ENCODE measurements at regions not wholly inside any gene's neighbourhood (a gene's known extent, or its start where the extent isn't known, plus 50 kb on each side); places are given as distances from the start of the nearest gene placed in this dataset.
"Not testable (repeated sequence)": the region's sequence is repeated elsewhere in the genome, so short reads cannot be mapped to it uniquely, and the experiment has no call there.

DNA sequence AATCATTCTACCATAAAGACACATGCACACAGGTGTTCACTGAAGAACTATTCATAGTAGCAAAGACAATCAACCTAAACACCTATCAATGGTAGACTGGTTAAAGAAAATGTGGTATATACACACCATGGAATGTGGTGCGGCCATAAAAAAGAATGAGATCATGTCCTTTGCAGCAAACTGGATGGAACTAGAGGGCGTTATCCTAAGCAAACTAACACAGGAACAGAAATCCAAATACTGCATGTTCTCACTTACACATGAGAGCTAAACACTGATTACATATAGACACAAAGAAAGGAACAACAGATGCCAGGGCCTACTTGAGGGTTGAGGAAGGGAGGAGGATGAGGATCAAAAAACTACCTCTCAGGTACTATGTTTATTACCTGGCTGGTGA lies 103.8 kb downstream of the DRD1 start:
- ATAC-seq (no peak), DNase-seq (no peak)
- H3K4me3 ChIP-seq, result no peak overlapping the region
- no peaks in the 10 kb centered on the region for H3K36me3 ChIP-seq
- H3K9me3 ChIP-seq, result no peaks in the 10 kb centered on the region
- TF ChIP-seq POLR2A (IDR thresholded peaks at IDR 0.05), result no peak
- TF ChIP-seq, protein P1, sequence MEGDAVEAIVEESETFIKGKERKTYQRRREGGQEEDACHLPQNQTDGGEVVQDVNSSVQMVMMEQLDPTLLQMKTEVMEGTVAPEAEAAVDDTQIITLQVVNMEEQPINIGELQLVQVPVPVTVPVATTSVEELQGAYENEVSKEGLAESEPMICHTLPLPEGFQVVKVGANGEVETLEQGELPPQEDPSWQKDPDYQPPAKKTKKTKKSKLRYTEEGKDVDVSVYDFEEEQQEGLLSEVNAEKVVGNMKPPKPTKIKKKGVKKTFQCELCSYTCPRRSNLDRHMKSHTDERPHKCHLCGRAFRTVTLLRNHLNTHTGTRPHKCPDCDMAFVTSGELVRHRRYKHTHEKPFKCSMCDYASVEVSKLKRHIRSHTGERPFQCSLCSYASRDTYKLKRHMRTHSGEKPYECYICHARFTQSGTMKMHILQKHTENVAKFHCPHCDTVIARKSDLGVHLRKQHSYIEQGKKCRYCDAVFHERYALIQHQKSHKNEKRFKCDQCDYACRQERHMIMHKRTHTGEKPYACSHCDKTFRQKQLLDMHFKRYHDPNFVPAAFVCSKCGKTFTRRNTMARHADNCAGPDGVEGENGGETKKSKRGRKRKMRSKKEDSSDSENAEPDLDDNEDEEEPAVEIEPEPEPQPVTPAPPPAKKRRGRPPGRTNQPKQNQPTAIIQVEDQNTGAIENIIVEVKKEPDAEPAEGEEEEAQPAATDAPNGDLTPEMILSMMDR (IDR thresholded peaks at IDR 0.05), result no peak
- H3K27ac ChIP-seq, result no peak overlapping the region
- 48% methylated on average over 2 of the region's 2 CpGs for WGBS (ENCODE audit: insufficient coverage, low coverage, low lambda C conversion rate, missing lambda C conversion rate)
- H3K4me1 ChIP-seq, result no peaks in the 10 kb centered on the region
- H3K27me3 ChIP-seq, result no peaks in the 10 kb centered on the region
- intact Hi-C loops (cut with DNase I), result no loop called here

DNA sequence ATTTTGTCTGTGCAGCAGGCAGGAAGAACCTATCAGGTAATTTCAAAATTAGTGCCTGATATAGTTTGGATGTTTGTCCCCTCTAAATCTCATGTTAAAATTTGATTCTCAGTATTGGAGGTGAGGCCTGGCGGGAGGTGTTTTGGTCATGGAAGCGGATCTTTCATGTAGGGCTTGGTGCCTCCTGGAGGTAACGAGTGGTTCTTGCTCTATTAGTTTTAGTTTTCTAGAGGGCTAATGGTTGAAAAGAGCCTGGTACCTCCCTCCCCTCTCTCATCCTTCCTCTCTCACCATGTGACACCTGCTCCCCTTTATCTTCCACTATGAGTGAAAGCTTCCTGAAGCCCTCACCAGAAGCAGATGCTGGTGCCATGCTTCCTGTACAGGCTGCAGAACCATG lies 106.3 kb downstream of the DRD1 start:
- 83% methylated on average over 3 of the region's 3 CpGs for WGBS (ENCODE audit: insufficient coverage, low coverage, low lambda C conversion rate, missing lambda C conversion rate)
- no peak for ATAC-seq

DNA sequence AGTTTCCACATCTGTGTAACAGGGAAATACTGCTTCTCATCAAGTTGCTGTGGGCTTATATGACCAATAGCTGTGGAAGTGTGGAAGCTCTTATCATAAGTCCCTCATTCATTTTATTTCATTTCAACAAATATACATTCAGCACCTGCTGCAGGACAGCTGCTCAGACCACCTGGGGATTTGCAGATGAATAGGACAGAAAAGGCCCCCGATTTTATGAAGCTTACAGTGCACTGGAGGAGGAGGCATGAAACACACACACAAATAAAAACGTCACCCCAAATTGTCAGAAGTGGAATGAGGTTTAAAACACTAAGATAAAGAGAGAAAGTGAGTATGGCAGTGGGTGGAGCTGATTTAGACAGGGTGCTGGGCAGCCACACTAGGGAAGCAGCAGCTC lies 107.2 kb downstream of the DRD1 start:
- Histone ChIP-seq H3K9me3 (no peaks in the 10 kb centered on the region), H3K4me3 (no peak overlapping the region), H3K27ac (no peak overlapping the region), H3K4me1 (no peaks in the 10 kb centered on the region), H3K36me3 (no peaks in the 10 kb centered on the region), H3K27me3 (no peaks in the 10 kb centered on the region)
- no peak for TF ChIP-seq POLR2A (IDR thresholded peaks at IDR 0.05)
- TF ChIP-seq, protein P1 (IDR thresholded peaks at IDR 0.05), result no peak
- intact Hi-C loops (cut with DNase I), result no loop called here
- ATAC-seq (no peak), DNase-seq (no peak)
- 29% methylated on average over 2 of the region's 2 CpGs for WGBS (ENCODE audit: insufficient coverage, low coverage, low lambda C conversion rate, missing lambda C conversion rate)

More for the DNA sequence above, 106.3 kb downstream of the DRD1 start:
- intact Hi-C loops (cut with DNase I), result no loop called here
- H3K4me1 ChIP-seq, result no peaks in the 10 kb centered on the region
- H3K9me3 ChIP-seq, result no peaks in the 10 kb centered on the region
- H3K27me3 ChIP-seq, result no peaks in the 10 kb centered on the region
- TF ChIP-seq, protein P1 (IDR thresholded peaks at IDR 0.05), result no peak
- no peak for TF ChIP-seq POLR2A (IDR thresholded peaks at IDR 0.05)
- DNase-seq, result no peak
- H3K36me3 ChIP-seq, result no peaks in the 10 kb centered on the region
- no peak overlapping the region for H3K27ac ChIP-seq
- no peak overlapping the region for H3K4me3 ChIP-seq

DNA sequence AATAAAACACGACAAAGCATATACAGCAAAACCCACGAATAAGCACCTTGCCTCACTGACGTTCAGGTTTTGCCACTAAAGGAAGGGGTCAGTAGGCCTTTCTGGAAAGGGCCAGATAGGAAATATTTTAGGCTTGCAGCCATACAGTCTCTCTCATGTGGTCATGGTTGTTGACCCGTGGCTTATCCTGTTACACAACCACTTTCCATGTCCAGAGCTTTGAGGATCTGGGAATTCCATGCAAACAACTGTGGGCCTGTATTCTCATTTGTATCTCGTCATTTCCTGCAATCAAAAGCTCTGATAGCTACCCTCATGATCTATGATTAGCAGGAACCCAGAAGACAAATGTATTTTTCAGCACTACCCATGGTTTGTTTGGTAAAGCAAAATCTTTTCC lies 108.3 kb downstream of the DRD1 start:
- ATAC-seq (peak in 2 of 4 donors; percentile 28 to 41), DNase-seq (no peak)
- 33% methylated on average over 5 of the region's 5 CpGs for WGBS (ENCODE audit: insufficient coverage, low coverage, low lambda C conversion rate, missing lambda C conversion rate)
- intact Hi-C loops (cut with DNase I), result no loop called here
- H3K4me3 ChIP-seq, result no peak overlapping the region
- no peaks in the 10 kb centered on the region for H3K27me3 ChIP-seq
- TF ChIP-seq POLR2A (IDR thresholded peaks at IDR 0.05), result no peak
- TF ChIP-seq, protein P1 (IDR thresholded peaks at IDR 0.05), result no peak
- no peaks in the 10 kb centered on the region for H3K9me3 ChIP-seq
- H3K36me3 ChIP-seq, result no peaks in the 10 kb centered on the region
- no peaks in the 10 kb centered on the region for H3K4me1 ChIP-seq
- no peak overlapping the region for H3K27ac ChIP-seq

DNA sequence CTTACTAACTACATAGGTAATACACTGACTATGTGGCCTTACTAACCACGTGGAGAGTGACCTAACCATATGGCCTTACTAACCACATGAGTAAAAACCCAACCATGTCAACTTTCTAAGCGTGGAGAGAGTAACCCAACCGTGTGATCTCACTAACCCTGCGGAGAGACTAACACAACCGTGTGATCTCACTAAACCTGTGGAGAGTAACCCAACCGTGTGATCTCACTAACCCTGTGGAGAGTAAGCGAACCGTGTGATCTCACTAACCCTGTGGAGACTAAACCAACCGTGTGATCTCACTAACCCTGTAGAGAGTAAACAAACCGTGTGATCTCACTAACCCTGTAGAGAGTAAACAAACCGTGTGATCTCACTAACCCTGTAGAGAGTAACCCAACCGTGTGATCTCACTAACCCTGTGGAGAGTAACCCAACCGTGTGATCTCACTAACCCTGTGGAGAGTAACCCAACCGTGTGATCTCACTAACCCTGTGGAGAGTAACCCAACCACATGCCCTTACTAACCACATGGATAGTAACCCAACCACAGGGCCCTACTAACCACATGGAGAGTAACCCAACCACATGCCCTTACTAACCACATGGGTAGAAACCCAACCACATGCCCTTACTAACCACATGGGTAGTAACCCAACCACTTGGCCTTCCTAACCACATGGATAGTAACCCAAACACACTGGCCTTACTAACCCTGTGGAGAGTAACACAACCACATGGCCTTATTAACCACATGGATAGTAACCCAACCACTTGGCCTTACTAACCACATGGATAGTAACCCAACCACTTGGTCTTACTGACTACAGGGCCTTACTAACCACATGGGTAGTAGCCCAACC lies 112.6 kb downstream of the DRD1 start:
- H3K9me3 ChIP-seq; DNase-seq; intact Hi-C loops (cut with DNase I); H3K27ac ChIP-seq; H3K4me1 ChIP-seq; H3K4me3 ChIP-seq; H3K36me3 ChIP-seq; ATAC-seq; H3K27me3 ChIP-seq: not testable (repeated sequence)
- 52% methylated on average over 10 of the region's 14 CpGs for WGBS (ENCODE audit: insufficient coverage, low coverage, low lambda C conversion rate, missing lambda C conversion rate)

Measured in right lobe of liver (tissue), 6 donors.